ENCODE measurements at regions not wholly inside any gene's neighbourhood (a gene's known extent, or its start where the extent isn't known, plus 50 kb on each side); places are given as distances from the start of the nearest gene placed in this dataset.

DNA sequence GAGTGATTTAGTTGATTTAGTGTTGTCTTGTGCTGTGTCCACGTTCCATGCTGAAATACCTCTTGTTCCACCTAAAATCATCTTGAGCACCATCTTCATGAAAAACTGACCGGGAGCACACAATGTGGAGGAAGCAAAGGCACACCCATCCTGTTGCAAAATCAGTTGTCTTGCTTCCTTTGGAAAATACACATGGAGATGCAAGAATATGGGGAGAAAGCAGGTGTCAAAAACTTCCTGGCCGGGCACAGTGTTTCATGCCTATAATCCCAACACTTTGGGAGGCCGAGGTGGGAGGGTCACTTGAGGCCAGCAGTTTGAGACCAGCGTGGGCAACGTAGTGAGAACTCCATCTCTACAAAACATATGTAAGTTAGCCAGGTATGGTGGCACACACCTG lies 151.1 kb downstream of the C11orf91 start:
- TF ChIP-seq POLR2AphosphoS5 (IDR thresholded peaks at IDR 0.05; ENCODE audit: borderline replicate concordance, low read depth, low read length) (no peak), EZH2 (IDR thresholded peaks at IDR 0.05) (no peak)
